AG04450 (cell line): ENCODE measurements at regions not wholly inside any gene's neighbourhood (a gene's known extent, or its start where the extent isn't known, plus 50 kb on each side); places are given as distances from the start of the nearest gene placed in this dataset.

Experiments used
- CTCF ChIA-PET: fragments of 300-600, 350-600 bp; formaldehyde crosslinking; extraction: SDS; loops from one replicate; lab custom pipeline; 2022; ENCODE audit warnings: antibody characterized with exemption, inconsistent platforms; lab: Charles Lee
- POLR2A ChIA-PET: fragments of 350-600 bp; formaldehyde crosslinking; extraction: SDS; loops from one replicate; lab custom pipeline; 2021; ENCODE audit warnings: antibody characterized with exemption, inconsistent platforms; lab: Yijun Ruan, JAX
- DNase-seq: peaks from one replicate; pipeline ENCODE4 v3.0.0-alpha.2; 2011; ENCODE audit warnings: low read depth, low spot score
- H3K27ac ChIP-seq: one replicate; pipeline ENCODE4 v1.5.1; 2012; ENCODE audit warnings: low read depth, low read length, control low read depth
- H3K27me3 ChIP-seq: one replicate; pipeline ENCODE4 v1.6.0; 2012; ENCODE audit warnings: low read length; ENCODE audit not compliant: control insufficient read depth, insufficient read depth
- H3K4me3 ChIP-seq: 2 replicates; pipeline ENCODE4 v1.5.1; 2011; ENCODE audit warnings: mild to moderate bottlenecking, low read depth, low read length, control low read depth
- H3K9me3 ChIP-seq: 2 replicates; pipeline ENCODE4 v1.5.1; 2012; ENCODE audit warnings: low read length; ENCODE audit not compliant: control insufficient read depth, insufficient read depth
- TF ChIP-seq, protein P1 (sequence below): IDR thresholded peaks from 2 replicates; pipeline ENCODE4 v1.5.1; 2011; ENCODE audit warnings: low read depth, low read length, control low read depth, inconsistent platforms

DNA sequence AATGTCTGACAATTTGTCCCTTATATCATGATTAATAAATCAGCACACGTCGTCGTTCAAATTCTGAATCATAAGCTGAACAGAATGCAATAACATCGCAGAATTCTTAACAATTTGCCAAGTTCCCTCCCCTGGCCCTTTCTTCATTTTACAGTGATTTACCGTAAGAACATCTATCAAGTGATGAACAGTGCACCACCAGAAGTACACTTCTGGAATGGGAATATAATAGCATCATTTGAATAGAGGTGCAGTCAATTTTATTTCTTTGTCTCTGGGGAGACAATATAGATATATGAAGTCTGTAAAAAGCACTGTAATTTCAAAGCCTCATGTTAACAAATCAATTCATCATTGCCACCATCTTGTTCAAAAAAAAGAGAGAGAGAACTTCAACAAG lies 145.1 kb upstream of the SMLR1 start:
- Histone ChIP-seq H3K27me3 (no peaks in the 10 kb centered on the region), H3K4me3 (no peak overlapping the region), H3K9me3 (0 out of 2 replicates have a peak, but pooled peaks cover 4% of the 10 kb centered on the region), H3K27ac (no peak overlapping the region)
- TF ChIP-seq, protein P1, sequence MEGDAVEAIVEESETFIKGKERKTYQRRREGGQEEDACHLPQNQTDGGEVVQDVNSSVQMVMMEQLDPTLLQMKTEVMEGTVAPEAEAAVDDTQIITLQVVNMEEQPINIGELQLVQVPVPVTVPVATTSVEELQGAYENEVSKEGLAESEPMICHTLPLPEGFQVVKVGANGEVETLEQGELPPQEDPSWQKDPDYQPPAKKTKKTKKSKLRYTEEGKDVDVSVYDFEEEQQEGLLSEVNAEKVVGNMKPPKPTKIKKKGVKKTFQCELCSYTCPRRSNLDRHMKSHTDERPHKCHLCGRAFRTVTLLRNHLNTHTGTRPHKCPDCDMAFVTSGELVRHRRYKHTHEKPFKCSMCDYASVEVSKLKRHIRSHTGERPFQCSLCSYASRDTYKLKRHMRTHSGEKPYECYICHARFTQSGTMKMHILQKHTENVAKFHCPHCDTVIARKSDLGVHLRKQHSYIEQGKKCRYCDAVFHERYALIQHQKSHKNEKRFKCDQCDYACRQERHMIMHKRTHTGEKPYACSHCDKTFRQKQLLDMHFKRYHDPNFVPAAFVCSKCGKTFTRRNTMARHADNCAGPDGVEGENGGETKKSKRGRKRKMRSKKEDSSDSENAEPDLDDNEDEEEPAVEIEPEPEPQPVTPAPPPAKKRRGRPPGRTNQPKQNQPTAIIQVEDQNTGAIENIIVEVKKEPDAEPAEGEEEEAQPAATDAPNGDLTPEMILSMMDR: no peak
- POLR2A ChIA-PET: no interaction called here
- no peak for DNase-seq
- CTCF ChIA-PET: interaction anchor here (0.6 kb wide), 2 partner anchors 10 to 501 kb away, joined by 3 to 4 read pairs; no protein-coding TSS in a partner anchor

GRCh38 chr6:130683761-130684517 lies 143.3 kb upstream of the SMLR1 start:
- no peaks in the 10 kb centered on the region for H3K27me3 ChIP-seq
- H3K9me3 ChIP-seq: no peaks in the 10 kb centered on the region
- ChIA-PET CTCF (no interaction called here), POLR2A (no interaction called here)
- DNase-seq: no peak
- H3K4me3 ChIP-seq: no peak overlapping the region
- no peak overlapping the region for H3K27ac ChIP-seq
- TF ChIP-seq, protein P1: no peak

DNA sequence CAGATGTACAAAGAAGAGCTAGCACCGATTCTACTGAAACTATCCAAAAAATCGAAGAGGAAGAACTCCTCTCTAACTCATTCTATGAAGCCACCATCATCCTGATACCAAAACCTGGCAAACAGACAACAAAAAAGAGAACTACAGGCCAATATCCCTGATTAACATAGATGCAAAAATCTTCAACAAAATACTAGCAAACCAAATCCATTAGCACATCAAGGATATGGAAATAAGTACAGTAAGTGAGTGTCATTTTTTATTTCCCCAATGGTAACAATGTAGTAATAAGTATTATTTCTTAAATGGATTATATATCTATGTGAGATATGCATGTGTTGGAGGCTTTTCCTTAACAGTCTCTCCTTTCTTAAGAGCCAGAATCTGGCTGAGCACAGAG lies 134.5 kb upstream of the SMLR1 start:
- no peak for DNase-seq
- CTCF ChIA-PET: no interaction called here
- Histone ChIP-seq H3K27me3 (no peaks in the 10 kb centered on the region), H3K4me3 (no peak overlapping the region), H3K27ac (no peak overlapping the region), H3K9me3 (no peaks in the 10 kb centered on the region)
- POLR2A ChIA-PET: no interaction called here
- TF ChIP-seq, protein P1: no peak

GRCh38 chr6:130693944-130694343 lies 133.3 kb upstream of the SMLR1 start:
- ChIA-PET CTCF (interaction anchor here (1.1 kb wide), 1 partner anchor 400 kb away, joined by 6 read pairs; no protein-coding TSS in a partner anchor), POLR2A (no interaction called here)
- Histone ChIP-seq H3K9me3 (no peaks in the 10 kb centered on the region), H3K4me3 (no peak overlapping the region), H3K27ac (no peak overlapping the region), H3K27me3 (no peaks in the 10 kb centered on the region)
- no peak for DNase-seq
- TF ChIP-seq, protein P1: no peak

DNA sequence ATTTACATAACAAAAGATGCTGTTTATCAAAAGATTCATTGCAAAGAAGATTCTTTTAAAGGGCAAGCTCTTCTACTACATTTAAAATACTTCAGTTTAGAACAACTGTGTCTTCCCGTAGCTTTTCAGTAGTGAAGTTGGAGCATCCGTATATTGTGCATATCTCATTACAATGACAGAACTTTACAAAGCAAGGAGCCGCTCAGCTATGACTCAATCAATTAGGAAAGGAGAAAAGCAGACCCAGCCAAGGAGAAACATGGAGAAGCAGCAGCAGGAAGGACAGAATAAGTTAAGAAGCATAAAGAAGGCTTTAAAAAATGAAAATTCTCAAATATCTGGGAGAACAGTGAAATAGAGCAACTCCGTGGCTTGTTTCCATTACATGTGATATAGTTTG lies 132.6 kb upstream of the SMLR1 start:
- no peaks in the 10 kb centered on the region for H3K27me3 ChIP-seq
- ChIA-PET CTCF (no interaction called here), POLR2A (no interaction called here)
- no peak overlapping the region for H3K4me3 ChIP-seq
- H3K27ac ChIP-seq: no peak overlapping the region
- TF ChIP-seq, protein P1: no peak
- no peaks in the 10 kb centered on the region for H3K9me3 ChIP-seq
- DNase-seq: no peak
